ENCODE measurements at regions not wholly inside any gene's neighbourhood (a gene's known extent, or its start where the extent isn't known, plus 50 kb on each side); places are given as distances from the start of the nearest gene placed in this dataset.

DNA sequence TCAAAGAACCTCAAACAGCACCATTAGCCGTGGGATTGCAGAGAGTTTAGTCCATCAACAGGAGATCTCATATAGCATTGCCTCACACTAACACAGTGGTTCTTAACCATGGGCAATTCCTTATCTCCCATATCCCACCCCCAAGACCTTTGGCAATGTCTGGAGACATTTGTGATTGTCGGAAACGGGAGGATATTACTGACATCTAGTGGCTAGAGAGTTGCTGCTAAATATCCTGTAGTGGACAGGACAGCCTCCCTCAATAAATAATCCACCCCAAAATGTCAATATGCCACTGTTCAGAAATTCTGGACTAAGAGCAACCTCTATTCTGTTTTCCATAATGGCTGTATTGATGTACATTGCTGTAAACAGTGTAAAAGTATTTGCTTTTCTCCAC is 210.1 kb upstream of the CCN2 start:
- Histone ChIP-seq H3K9ac (ENCODE audit: low read length in 3 of 3) (no peak overlapping the region), H3K27ac (ENCODE audit: low read depth in 2 of 2, low read length in 2 of 2) (no peak overlapping the region), H3K4me3 (ENCODE audit: low read length in 3 of 3) (no peak overlapping the region), H3K9me3 (ENCODE audit: control insufficient read depth in 2 of 3, insufficient read depth in 1 of 3, low read length in 3 of 3) (no peaks in the 10 kb centered on the region), H3K4me1 (ENCODE audit: control insufficient read depth in 2 of 3, insufficient read depth in 2 of 3, low read depth in 1 of 3, low read length in 3 of 3) (no peaks in the 10 kb centered on the region), H3K36me3 (ENCODE audit: control insufficient read depth in 2 of 3, insufficient read depth in 3 of 3, low read length in 3 of 3) (no peaks in the 10 kb centered on the region), H3K27me3 (ENCODE audit: control insufficient read depth, insufficient read depth, low read length) (no peaks in the 10 kb centered on the region)
- peak in 2 of 5 donors; percentile 16 to 51 for DNase-seq
- no peak for FAIRE-seq
- peak; percentile 47 for TF ChIP-seq CTCF (IDR thresholded peaks at IDR 0.05; ENCODE audit: borderline replicate concordance, extremely low read depth, insufficient read depth)
- intact Hi-C loops (cut with DNase I), result no loop called here

DNA sequence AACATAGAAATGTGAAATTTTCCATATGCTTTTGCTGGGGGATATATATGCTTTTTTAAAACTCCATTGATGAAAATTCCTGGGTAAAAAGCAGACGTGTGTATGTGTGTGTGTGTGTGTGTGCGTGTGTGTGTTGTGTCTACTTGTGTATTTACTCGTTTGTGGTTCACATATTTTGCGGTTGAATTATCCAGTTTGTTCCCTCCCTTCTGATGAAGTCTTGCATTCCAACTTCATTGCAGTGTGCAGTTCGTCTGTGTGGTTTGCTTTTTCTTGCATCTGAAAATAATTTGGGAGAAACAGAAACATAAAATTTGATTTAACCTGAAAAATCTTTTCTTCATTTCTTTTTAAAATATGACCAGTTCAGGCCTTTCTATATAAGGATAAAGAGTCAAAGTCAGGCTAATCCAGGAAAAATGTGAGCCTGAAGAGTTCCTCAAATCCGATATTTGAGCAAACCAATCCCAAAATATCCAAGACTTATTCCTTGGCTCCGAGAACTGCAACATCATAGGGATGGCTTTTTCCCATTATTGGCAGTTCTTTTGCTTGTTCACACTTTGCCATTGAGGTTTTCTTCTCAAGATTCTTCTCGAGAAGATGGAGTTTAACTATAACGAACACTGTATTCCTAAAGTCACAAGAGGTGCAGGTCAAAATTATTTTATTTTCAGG is 202.2 kb upstream of the CCN2 start:
- no peaks in the 10 kb centered on the region for H3K27me3 ChIP-seq (ENCODE audit: control insufficient read depth, insufficient read depth, low read length)
- no peaks in the 10 kb centered on the region for H3K9me3 ChIP-seq (ENCODE audit: control insufficient read depth in 2 of 3, insufficient read depth in 1 of 3, low read length in 3 of 3)
- H3K4me3 ChIP-seq (ENCODE audit: low read length in 3 of 3), result no peak overlapping the region
- no peak overlapping the region for H3K9ac ChIP-seq (ENCODE audit: low read length in 3 of 3)
- H3K27ac ChIP-seq (ENCODE audit: low read depth in 2 of 2, low read length in 2 of 2), result no peak overlapping the region
- no peaks in the 10 kb centered on the region for H3K4me1 ChIP-seq (ENCODE audit: control insufficient read depth in 2 of 3, insufficient read depth in 2 of 3, low read depth in 1 of 3, low read length in 3 of 3)
- intact Hi-C loops (cut with DNase I), result no loop called here
- TF ChIP-seq CTCF (IDR thresholded peaks at IDR 0.05; ENCODE audit: borderline replicate concordance, extremely low read depth, insufficient read depth), result no peak
- no peak for FAIRE-seq
- no peaks in the 10 kb centered on the region for H3K36me3 ChIP-seq (ENCODE audit: control insufficient read depth in 2 of 3, insufficient read depth in 3 of 3, low read length in 3 of 3)
- peak in 1 of 5 donors; percentile 24 for DNase-seq

DNA sequence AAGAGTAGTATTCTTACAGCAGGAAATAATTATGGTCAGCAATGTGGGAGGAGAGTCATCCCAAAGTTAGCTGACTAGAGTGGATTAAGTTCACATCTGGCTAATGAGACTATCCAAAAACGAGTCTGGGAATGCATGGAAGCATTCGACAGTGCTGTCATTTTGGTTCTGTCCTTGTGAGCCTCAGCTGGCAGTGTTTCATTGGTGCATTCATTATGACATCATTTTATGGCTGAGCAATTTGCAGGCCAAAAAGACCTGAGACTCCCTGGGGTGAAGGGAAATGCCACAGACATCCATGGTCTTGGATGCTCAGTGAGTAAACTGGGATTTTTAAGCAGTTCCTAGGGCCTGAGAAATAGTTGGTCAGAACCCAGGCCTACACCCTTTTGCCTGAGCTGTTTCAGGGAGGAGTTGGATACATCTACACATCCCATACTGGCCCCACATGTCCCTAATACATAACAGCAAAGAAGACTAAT is 196.4 kb upstream of the CCN2 start:
- Histone ChIP-seq H3K9ac (ENCODE audit: low read length in 3 of 3) (no peak overlapping the region), H3K27ac (ENCODE audit: low read depth in 2 of 2, low read length in 2 of 2) (no peak overlapping the region), H3K36me3 (ENCODE audit: control insufficient read depth in 2 of 3, insufficient read depth in 3 of 3, low read length in 3 of 3) (no peaks in the 10 kb centered on the region), H3K4me1 (ENCODE audit: control insufficient read depth in 2 of 3, insufficient read depth in 2 of 3, low read depth in 1 of 3, low read length in 3 of 3) (no peaks in the 10 kb centered on the region), H3K4me3 (ENCODE audit: low read length in 3 of 3) (no peak overlapping the region), H3K27me3 (ENCODE audit: control insufficient read depth, insufficient read depth, low read length) (no peaks in the 10 kb centered on the region), H3K9me3 (ENCODE audit: control insufficient read depth in 2 of 3, insufficient read depth in 1 of 3, low read length in 3 of 3) (no peaks in the 10 kb centered on the region)
- no peak for DNase-seq
- FAIRE-seq, result no peak
- intact Hi-C loops (cut with DNase I), result no loop called here
- TF ChIP-seq CTCF (IDR thresholded peaks at IDR 0.05; ENCODE audit: borderline replicate concordance, extremely low read depth, insufficient read depth), result no peak

DNA sequence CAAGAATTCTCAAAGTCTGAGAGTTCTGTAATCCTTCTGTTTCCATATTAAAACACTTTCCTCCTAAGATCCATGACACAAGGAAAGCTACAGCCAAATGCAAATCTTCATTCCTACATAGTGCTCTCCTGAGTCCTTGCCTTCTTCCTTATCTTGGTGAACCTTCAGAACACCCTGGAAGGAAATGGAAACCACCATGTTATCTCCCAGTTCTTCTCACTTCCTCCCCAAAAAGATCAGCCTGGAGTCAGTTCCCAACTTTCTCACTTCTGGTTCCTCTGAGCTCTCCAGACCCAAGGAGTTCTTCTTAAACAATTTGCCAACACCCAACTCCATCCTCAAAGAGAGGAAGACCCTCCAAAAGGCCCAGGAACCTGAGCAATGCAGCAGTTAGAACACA is 193.3 kb upstream of the CCN2 start:
- intact Hi-C loops (cut with DNase I), result no loop called here
- H3K36me3 ChIP-seq (ENCODE audit: control insufficient read depth in 2 of 3, insufficient read depth in 3 of 3, low read length in 3 of 3), result no peaks in the 10 kb centered on the region
- H3K9me3 ChIP-seq (ENCODE audit: control insufficient read depth in 2 of 3, insufficient read depth in 1 of 3, low read length in 3 of 3), result no peaks in the 10 kb centered on the region
- H3K9ac ChIP-seq (ENCODE audit: low read length in 3 of 3), result no peak overlapping the region
- FAIRE-seq (no peak), DNase-seq (no peak)
- TF ChIP-seq CTCF (IDR thresholded peaks at IDR 0.05; ENCODE audit: borderline replicate concordance, extremely low read depth, insufficient read depth), result no peak
- H3K4me1 ChIP-seq (ENCODE audit: control insufficient read depth in 2 of 3, insufficient read depth in 2 of 3, low read depth in 1 of 3, low read length in 3 of 3), result no peaks in the 10 kb centered on the region
- H3K27ac ChIP-seq (ENCODE audit: low read depth in 2 of 2, low read length in 2 of 2), result no peak overlapping the region
- H3K27me3 ChIP-seq (ENCODE audit: control insufficient read depth, insufficient read depth, low read length), result no peaks in the 10 kb centered on the region
- H3K4me3 ChIP-seq (ENCODE audit: low read length in 3 of 3), result no peak overlapping the region

All from kidney (tissue), 13 donors.